BJ (cell line): ENCODE measurements at regions not wholly inside any gene's neighbourhood (a gene's known extent, or its start where the extent isn't known, plus 50 kb on each side); places are given as distances from the start of the nearest gene placed in this dataset.

ENCODE experiments used
- CTCF ChIA-PET: fragments of 350-600 bp; formaldehyde crosslinking; extraction: SDS; loops from one replicate; lab custom pipeline; 2021; ENCODE audit warnings: antibody characterized with exemption, inconsistent platforms; lab: Yijun Ruan, JAX
- POLR2A ChIA-PET: fragments of 300-600 bp; sonication (Branson Sonifier 250); formaldehyde crosslinking; extraction: SDS; loops from one replicate; lab custom pipeline; 2021; ENCODE audit warnings: antibody characterized with exemption; lab: Charles Lee
- DNase-seq: peaks from one replicate; pipeline ENCODE4 v3.0.0-alpha.2; 2011; ENCODE audit warnings: low read depth
- H3K27me3 ChIP-seq: 2 replicates; pipeline ENCODE4 v1.6.0; 2011; ENCODE audit warnings: low read length; ENCODE audit not compliant: control insufficient read depth, insufficient read depth
- H3K36me3 ChIP-seq: 2 replicates; pipeline ENCODE4 v1.5.1; 2011; ENCODE audit warnings: low read length; ENCODE audit not compliant: control insufficient read depth, insufficient read depth
- H3K4me3 ChIP-seq: 2 replicates; pipeline ENCODE4 v1.5.1; 2011; ENCODE audit warnings: low read depth, mild to moderate bottlenecking, control low read depth, low read length
- CTCF ChIP-seq: IDR thresholded peaks from 2 replicates; pipeline ENCODE4 v1.5.1; 2011; ENCODE audit warnings: low read depth, mild to moderate bottlenecking, control low read depth, inconsistent platforms, low read length, moderate library complexity; ENCODE audit not compliant: insufficient read depth

GRCh38 chr3:190175490-190175889 lies 54.8 kb upstream of the P3H2 start:
- POLR2A ChIA-PET, result no interaction called here
- TF ChIP-seq CTCF, result no peak
- no peak for DNase-seq
- CTCF ChIA-PET, result no interaction called here
- no peaks in the 10 kb centered on the region for H3K36me3 ChIP-seq
- no peak overlapping the region for H3K4me3 ChIP-seq
- no peaks in the 10 kb centered on the region for H3K27me3 ChIP-seq

GRCh38 chr3:190174471-190174870 lies 53.8 kb upstream of the P3H2 start:
- ChIA-PET CTCF (no interaction called here), POLR2A (no interaction called here)
- no peak overlapping the region for H3K4me3 ChIP-seq
- DNase-seq, result no peak
- H3K27me3 ChIP-seq, result no peaks in the 10 kb centered on the region
- TF ChIP-seq CTCF, result no peak
- no peaks in the 10 kb centered on the region for H3K36me3 ChIP-seq

GRCh38 chr3:190173426-190173825 lies 52.7 kb upstream of the P3H2 start:
- Histone ChIP-seq H3K27me3 (no peaks in the 10 kb centered on the region), H3K36me3 (no peaks in the 10 kb centered on the region), H3K4me3 (no peak overlapping the region)
- TF ChIP-seq CTCF, result no peak
- DNase-seq, result no peak
- CTCF ChIA-PET, result interaction anchor here (0.7 kb wide), 1 partner anchor 160 kb away, joined by 3 read pairs; no protein-coding TSS in a partner anchor
- POLR2A ChIA-PET, result no interaction called here

GRCh38 chr3:190172751-190173150 lies 52.1 kb upstream of the P3H2 start:
- no peak for DNase-seq
- no peaks in the 10 kb centered on the region for H3K27me3 ChIP-seq
- ChIA-PET CTCF (no interaction called here), POLR2A (no interaction called here)
- no peak overlapping the region for H3K4me3 ChIP-seq
- no peaks in the 10 kb centered on the region for H3K36me3 ChIP-seq
- no peak for TF ChIP-seq CTCF
